HCT116 (cell line): ENCODE measurements at regions not wholly inside any gene's neighbourhood (a gene's known extent, or its start where the extent isn't known, plus 50 kb on each side); places are given as distances from the start of the nearest gene placed in this dataset.

Source experiments
- ATAC-seq: fragments of 200-7000 bp; cut with Tn5 transposase; 2 replicates; pipeline ENCODE4 v1.9.1; 2020; ENCODE audit warnings: mild to moderate bottlenecking, moderate library complexity
- BruUV-seq: library from RNA; stranded (reverse); fragments of 400-500 nt; replicated peaks from 2 replicates; lab custom pipeline; 2021; lab: Mats Ljungman, UMichigan
- CTCF ChIA-PET: fragments of 300-600 bp; sonication (Branson Sonifier 250); formaldehyde crosslinking; loops from one replicate; lab custom pipeline; 2021; ENCODE audit warnings: antibody characterized with exemption; lab: Charles Lee
- POLR2A ChIA-PET: fragments of 300-600, 350-600 bp; sonication (Branson Sonifier 250); formaldehyde crosslinking; loops from one replicate; lab custom pipeline; 2021; ENCODE audit warnings: antibody characterized with exemption; lab: Charles Lee
- RAD21 ChIA-PET, 2 experiments: fragments of 300-600 bp; sonication (Branson Sonifier 250); formaldehyde crosslinking; loops; one replicate each; lab custom pipeline; 2023; ENCODE audit warnings: low total read pairs in 2 of 2; ENCODE audit not compliant: uncharacterized antibody in 2 of 2, unreplicated experiment in 2 of 2, low non-redundant PET in 1 of 2; lab: Charles Lee
- DNase-seq: peaks from one replicate; pipeline ENCODE4 v3.0.0-alpha.2; 2010; ENCODE audit warnings: low read depth, low spot score
- H2AFZ ChIP-seq: fragments of 200-600 bp; shearing (Covaris generic), sonication (generic); 2 replicates; pipeline ENCODE4 v1.6.1; 2017; ENCODE audit warnings: low read depth, mixed run types, mixed read lengths, antibody characterized with exemption, low read length; ENCODE audit not compliant: poor library complexity, severe bottlenecking
- H3K27ac ChIP-seq: 2 replicates; pipeline ENCODE4 v1.5.1; 2012; ENCODE audit warnings: low read depth, low read length
- H3K27me3 ChIP-seq: fragments of 200-600 bp; sonication (generic); 2 replicates; pipeline ENCODE4 v1.6.1; 2016; ENCODE audit warnings: mixed run types, low read length, mixed read lengths; ENCODE audit not compliant: insufficient read depth
- H3K36me3 ChIP-seq, 2 experiments: fragments of 200-500 bp in 1 of 2; fragments of 200-600 bp in 1 of 2; sonication (Bioruptor generic) in 1 of 2; sonication (generic) in 1 of 2; 2 replicates each; pipeline versions ENCODE4 v1.5.1 to v1.6.1; 2014 to 2016; ENCODE audit warnings: low read length in 2 of 2, inconsistent platforms in 1 of 2, mixed read lengths in 1 of 2, mixed run types in 1 of 2; ENCODE audit not compliant: insufficient read depth in 2 of 2, control insufficient read depth in 1 of 2
- H3K4me1 ChIP-seq, 2 experiments: fragments of 200-600 bp in 1 of 2; sonication (generic) in 1 of 2; 2 replicates each; pipeline versions ENCODE4 v1.5.1 to v1.6.1; 2012 to 2017; ENCODE audit warnings: low read length in 2 of 2, inconsistent platforms in 1 of 2, mild to moderate bottlenecking in 1 of 2, mixed read lengths in 1 of 2, mixed run types in 1 of 2, moderate library complexity in 1 of 2; ENCODE audit not compliant: insufficient read depth in 2 of 2, control insufficient read depth in 1 of 2
- H3K4me2 ChIP-seq: fragments of 200-600 bp; sonication (generic); 2 replicates; pipeline ENCODE4 v1.6.1; 2017; ENCODE audit warnings: mixed run types, low read length, mixed read lengths
- H3K4me3 ChIP-seq, 2 experiments: fragments of 200-600 bp in 1 of 2; sonication (generic) in 1 of 2; replicated peaks in 1 of 2; 2 replicates each; pipeline ENCODE4 v1.5.1; 2011 to 2016; ENCODE audit warnings: low read length in 2 of 2, control low read depth in 1 of 2, low read depth in 1 of 2, mild to moderate bottlenecking in 1 of 2, mixed read lengths in 1 of 2, mixed run types in 1 of 2
- H3K79me2 ChIP-seq: fragments of 200-600 bp; sonication (generic); 2 replicates; pipeline ENCODE4 v1.6.1; 2017; ENCODE audit warnings: mild to moderate bottlenecking, mixed run types, low read length, moderate library complexity, mixed read lengths; ENCODE audit not compliant: insufficient read depth
- H3K9ac ChIP-seq: fragments of 200-600 bp; sonication (generic); 2 replicates; pipeline ENCODE4 v1.6.1; 2016; ENCODE audit warnings: low read length, mixed read lengths
- H3K9me2 ChIP-seq: fragments of 200-600 bp; sonication (generic), shearing (Covaris generic); 2 replicates; pipeline ENCODE4 v1.6.1; 2017; ENCODE audit warnings: mixed run types, mild to moderate bottlenecking, moderate library complexity; ENCODE audit not compliant: insufficient read depth
- H3K9me3 ChIP-seq, 2 experiments: fragments of 200-500 bp in 1 of 2; fragments of 200-600 bp in 1 of 2; sonication (Bioruptor generic) in 1 of 2; sonication (generic) in 1 of 2; 2 replicates each; pipeline ENCODE4 v1.6.1; 2014 to 2017; ENCODE audit warnings: low read length in 2 of 2, mixed read lengths in 2 of 2, inconsistent platforms in 1 of 2, low read depth in 1 of 2, mild to moderate bottlenecking in 1 of 2, mixed run types in 1 of 2, moderate library complexity in 1 of 2; ENCODE audit not compliant: control insufficient read depth in 1 of 2, insufficient read depth in 1 of 2
- H4K20me1 ChIP-seq: fragments of 200-600 bp; sonication (generic), shearing (Covaris generic); 2 replicates; pipeline ENCODE4 v1.6.1; 2017; ENCODE audit warnings: mixed run types, mild to moderate bottlenecking, moderate library complexity; ENCODE audit not compliant: insufficient read depth
- CBX3 ChIP-seq: IDR thresholded peaks from 2 replicates; pipeline ENCODE4 v1.6.1; 2012; ENCODE audit warnings: low read depth
- CEBPB ChIP-seq: IDR thresholded peaks from 2 replicates; pipeline ENCODE4 v1.6.1; 2012; ENCODE audit warnings: low read depth
- CTCF ChIP-seq, 3 experiments: fragments of 200-600 bp in 1 of 3; sonication (generic) in 1 of 3; IDR thresholded peaks in 2 of 3; conservative IDR thresholded peaks in 1 of 3; 2 replicates each; pipeline ENCODE4 v1.5.1; 2012 to 2017; ENCODE audit warnings: low read depth in 2 of 3, low read length in 2 of 3, antibody characterized with exemption in 1 of 3, borderline replicate concordance in 1 of 3, control low read depth in 1 of 3, mild to moderate bottlenecking in 1 of 3, mixed read lengths in 1 of 3, mixed run types in 1 of 3, moderate library complexity in 1 of 3; ENCODE audit not compliant: insufficient read depth in 1 of 3
- EGR1 ChIP-seq: IDR thresholded peaks from 2 replicates; pipeline ENCODE4 v1.6.1; 2012; ENCODE audit warnings: low read depth
- ELF1 ChIP-seq: IDR thresholded peaks from 2 replicates; pipeline ENCODE4 v1.6.1; 2012; ENCODE audit warnings: low read depth, borderline replicate concordance
- EZH2 ChIP-seq: fragments of 200-600 bp; sonication (generic); IDR thresholded peaks from 2 replicates; pipeline ENCODE4 v1.6.1; 2017; ENCODE audit warnings: antibody characterized with exemption, mixed run types
- FOSL1 ChIP-seq: IDR thresholded peaks from 2 replicates; pipeline ENCODE4 v1.6.1; 2012; ENCODE audit warnings: low read depth
- POLR2AphosphoS5 ChIP-seq: IDR thresholded peaks from 2 replicates; pipeline ENCODE4 v1.6.1; 2011; ENCODE audit warnings: mild to moderate bottlenecking, low read depth, low read length, moderate library complexity
- RAD21 ChIP-seq: IDR thresholded peaks from 2 replicates; pipeline ENCODE4 v1.6.1; 2012; ENCODE audit warnings: low read depth, mild to moderate bottlenecking
- SIN3A ChIP-seq: IDR thresholded peaks from 2 replicates; pipeline ENCODE4 v1.6.1; 2012; ENCODE audit warnings: low read depth
- SP1 ChIP-seq: IDR thresholded peaks from 2 replicates; pipeline ENCODE4 v1.6.1; 2012; ENCODE audit warnings: low read depth
- TCF7L2 ChIP-seq: IDR thresholded peaks from 2 replicates; pipeline ENCODE4 v1.7.0; 2011; ENCODE audit warnings: borderline replicate concordance, inconsistent platforms; ENCODE audit not compliant: insufficient read depth, insufficient read length; ENCODE audit errors: extremely low read depth
- ZBTB33 ChIP-seq: IDR thresholded peaks from 2 replicates; pipeline ENCODE4 v1.6.1; 2011; ENCODE audit warnings: mild to moderate bottlenecking, low read length, moderate library complexity; ENCODE audit not compliant: insufficient replicate concordance; ENCODE audit errors: extremely low read depth
- ZFX ChIP-seq: fragments of 450-650 bp; IDR thresholded peaks from 2 replicates; pipeline ENCODE4 v1.6.1; 2017
- intact Hi-C: fragments of 100-400 bp; cut with micrococcal nuclease; formaldehyde crosslinking; loops from 2 replicates; pipeline ENCODE4 v1.10.0; 2022
- TF ChIP-seq, protein P1 (sequence below): IDR thresholded peaks from 2 replicates; pipeline ENCODE4 v1.6.1; 2012; ENCODE audit warnings: low read depth

GRCh38 chr1:218171302-218171893 is 113.7 kb upstream of the RRP15 start:
- ATAC-seq (no peak), DNase-seq (peak; percentile 24)
- ChIA-PET CTCF (interaction anchor here (0.6 to 1.0 kb wide), 2 partner anchors 282 to 511 kb away, joined by 3 to 4 read pairs; no protein-coding TSS in a partner anchor), RAD21 (no interaction called here), POLR2A (no interaction called here)
- Histone ChIP-seq H3K4me2 (peak overlapping the region; percentile 24; the same call in 1 of the 2 replicates), H3K27me3 (peaks cover 8% of the 10 kb centered on the region), H3K27ac (no peak overlapping the region), H3K79me2 (no peaks in the 10 kb centered on the region), H3K4me1 (no peaks in the 10 kb centered on the region), H3K4me3 (no peak overlapping the region), H3K9ac (no peak overlapping the region), H2AFZ (peak overlapping the region; percentile 87), H3K36me3 (no peaks in the 10 kb centered on the region), H4K20me1 (no peaks in the 10 kb centered on the region; the same call in 1 of the 2 replicates), H3K9me3 (no peaks in the 10 kb centered on the region), H3K9me2 (no peaks in the 10 kb centered on the region)
- BruUV-seq = no TSS peak
- TF ChIP-seq, protein P1, sequence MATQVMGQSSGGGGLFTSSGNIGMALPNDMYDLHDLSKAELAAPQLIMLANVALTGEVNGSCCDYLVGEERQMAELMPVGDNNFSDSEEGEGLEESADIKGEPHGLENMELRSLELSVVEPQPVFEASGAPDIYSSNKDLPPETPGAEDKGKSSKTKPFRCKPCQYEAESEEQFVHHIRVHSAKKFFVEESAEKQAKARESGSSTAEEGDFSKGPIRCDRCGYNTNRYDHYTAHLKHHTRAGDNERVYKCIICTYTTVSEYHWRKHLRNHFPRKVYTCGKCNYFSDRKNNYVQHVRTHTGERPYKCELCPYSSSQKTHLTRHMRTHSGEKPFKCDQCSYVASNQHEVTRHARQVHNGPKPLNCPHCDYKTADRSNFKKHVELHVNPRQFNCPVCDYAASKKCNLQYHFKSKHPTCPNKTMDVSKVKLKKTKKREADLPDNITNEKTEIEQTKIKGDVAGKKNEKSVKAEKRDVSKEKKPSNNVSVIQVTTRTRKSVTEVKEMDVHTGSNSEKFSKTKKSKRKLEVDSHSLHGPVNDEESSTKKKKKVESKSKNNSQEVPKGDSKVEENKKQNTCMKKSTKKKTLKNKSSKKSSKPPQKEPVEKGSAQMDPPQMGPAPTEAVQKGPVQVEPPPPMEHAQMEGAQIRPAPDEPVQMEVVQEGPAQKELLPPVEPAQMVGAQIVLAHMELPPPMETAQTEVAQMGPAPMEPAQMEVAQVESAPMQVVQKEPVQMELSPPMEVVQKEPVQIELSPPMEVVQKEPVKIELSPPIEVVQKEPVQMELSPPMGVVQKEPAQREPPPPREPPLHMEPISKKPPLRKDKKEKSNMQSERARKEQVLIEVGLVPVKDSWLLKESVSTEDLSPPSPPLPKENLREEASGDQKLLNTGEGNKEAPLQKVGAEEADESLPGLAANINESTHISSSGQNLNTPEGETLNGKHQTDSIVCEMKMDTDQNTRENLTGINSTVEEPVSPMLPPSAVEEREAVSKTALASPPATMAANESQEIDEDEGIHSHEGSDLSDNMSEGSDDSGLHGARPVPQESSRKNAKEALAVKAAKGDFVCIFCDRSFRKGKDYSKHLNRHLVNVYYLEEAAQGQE = no peak
- TF ChIP-seq CEBPB (no peak), FOSL1 (no peak), TCF7L2 (no peak), CBX3 (no peak), SP1 (no peak), SIN3A (no peak), EGR1 (no peak), ZFX (no peak), CTCF (IDR thresholded peaks at IDR 0.05 in 2 of 3, conservative IDR thresholded peaks at IDR 0.05 in 1 of 3; ENCODE audit: borderline replicate concordance in 1 of 3, insufficient read depth in 1 of 3, low read depth in 2 of 3, low read length in 2 of 3) (peak; percentile 57 to 85 (median 70); a peak in 5 of 6 replicates), RAD21 (peak; percentile 85), POLR2AphosphoS5 (no peak), ELF1 (no peak), EZH2 (no peak), ZBTB33 (no peak)
- intact Hi-C loops = loop anchor here (1.0 kb wide), 1 partner anchor 282 kb away; no protein-coding TSS in a partner anchor
